ENCODE measurements at regions not wholly inside any gene's neighbourhood (a gene's known extent, or its start where the extent isn't known, plus 50 kb on each side); places are given as distances from the start of the nearest gene placed in this dataset.

GRCh38 chr12:131208425-131208824, 254.7 kb downstream of the ADGRD1 start:
- Histone ChIP-seq H3K9me3 (replicated peaks in 1 of 3) (no peaks in the 10 kb centered on the region), H3K36me3 (replicated peaks in 1 of 2) (no peaks in the 10 kb centered on the region), H3K4me3 (no peak overlapping the region), H3K4me1 (replicated peaks in 1 of 2) (no peaks in the 10 kb centered on the region), H3K27me3 (no peaks in the 10 kb centered on the region), H3K27ac (no peak overlapping the region)
- 32 to 73% (median 58%) methylated on average over 4 to 5 of the region's 5 CpGs for WGBS, 4 donors
- intact Hi-C loops (cut with DNase I): no loop called here
- TF ChIP-seq, protein P1, sequence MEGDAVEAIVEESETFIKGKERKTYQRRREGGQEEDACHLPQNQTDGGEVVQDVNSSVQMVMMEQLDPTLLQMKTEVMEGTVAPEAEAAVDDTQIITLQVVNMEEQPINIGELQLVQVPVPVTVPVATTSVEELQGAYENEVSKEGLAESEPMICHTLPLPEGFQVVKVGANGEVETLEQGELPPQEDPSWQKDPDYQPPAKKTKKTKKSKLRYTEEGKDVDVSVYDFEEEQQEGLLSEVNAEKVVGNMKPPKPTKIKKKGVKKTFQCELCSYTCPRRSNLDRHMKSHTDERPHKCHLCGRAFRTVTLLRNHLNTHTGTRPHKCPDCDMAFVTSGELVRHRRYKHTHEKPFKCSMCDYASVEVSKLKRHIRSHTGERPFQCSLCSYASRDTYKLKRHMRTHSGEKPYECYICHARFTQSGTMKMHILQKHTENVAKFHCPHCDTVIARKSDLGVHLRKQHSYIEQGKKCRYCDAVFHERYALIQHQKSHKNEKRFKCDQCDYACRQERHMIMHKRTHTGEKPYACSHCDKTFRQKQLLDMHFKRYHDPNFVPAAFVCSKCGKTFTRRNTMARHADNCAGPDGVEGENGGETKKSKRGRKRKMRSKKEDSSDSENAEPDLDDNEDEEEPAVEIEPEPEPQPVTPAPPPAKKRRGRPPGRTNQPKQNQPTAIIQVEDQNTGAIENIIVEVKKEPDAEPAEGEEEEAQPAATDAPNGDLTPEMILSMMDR (IDR thresholded peaks at IDR 0.05): no peak
- no peak for TF ChIP-seq POLR2A (IDR thresholded peaks at IDR 0.05)
- DNase-seq: peak in 2 of 7 donors; percentile 11 to 31

GRCh38 chr12:131209082-131210070, 255.7 kb downstream of the ADGRD1 start:
- 82 to 91% (median 84%) methylated on average over 6 to 21 of the region's 21 CpGs for WGBS, 4 donors
- peak in 1 of 7 donors; percentile 8 for DNase-seq

DNA sequence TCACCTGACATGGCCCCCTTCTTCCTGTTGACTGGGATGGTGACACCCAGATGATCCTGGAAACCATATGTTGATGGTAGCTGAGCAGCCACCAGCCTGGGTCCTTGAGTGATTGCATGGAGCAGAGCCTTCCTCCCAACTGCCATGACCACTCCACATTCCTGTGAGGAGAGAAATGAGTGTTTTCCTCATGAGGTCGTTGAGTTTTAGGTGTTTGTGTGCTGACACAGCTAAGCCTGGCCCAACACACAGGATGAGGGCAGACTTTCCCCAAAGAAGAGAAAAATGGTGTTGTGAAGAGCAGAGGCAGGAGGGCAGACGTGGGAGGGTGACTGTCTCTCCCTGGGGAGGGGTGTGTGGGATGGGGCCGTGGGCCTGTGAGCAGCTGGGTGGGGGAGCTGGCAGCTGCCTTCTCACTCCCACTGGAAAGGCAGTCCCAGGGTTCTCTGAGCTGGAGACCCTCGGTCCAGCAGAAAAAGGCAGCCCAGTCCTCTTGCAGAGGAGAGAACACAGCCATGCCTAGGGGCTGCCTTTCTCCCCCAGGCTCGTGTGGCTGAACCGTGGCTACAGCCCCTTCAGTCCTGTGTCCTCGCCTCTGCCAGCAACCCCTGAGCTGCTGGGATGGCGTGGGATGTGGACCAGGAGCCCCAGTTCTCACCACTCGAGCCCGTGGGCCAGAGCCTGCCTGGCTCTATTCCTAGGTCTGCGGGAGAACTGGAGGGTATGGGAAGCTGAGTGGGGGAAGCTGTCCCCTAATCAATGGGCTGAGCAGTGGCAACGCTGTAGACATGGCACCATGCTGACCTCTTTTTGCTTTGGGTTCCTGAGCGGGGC, 257.0 kb downstream of the ADGRD1 start:
- Histone ChIP-seq H3K9me3 (replicated peaks in 1 of 3) (no peaks in the 10 kb centered on the region), H3K36me3 (replicated peaks in 1 of 2) (no peaks in the 10 kb centered on the region), H3K27me3 (no peaks in the 10 kb centered on the region), H3K27ac (no peak overlapping the region), H3K4me1 (replicated peaks in 1 of 2) (no peaks in the 10 kb centered on the region), H3K4me3 (no peak overlapping the region)
- TF ChIP-seq, protein P1 (IDR thresholded peaks at IDR 0.05): no peak
- TF ChIP-seq POLR2A (IDR thresholded peaks at IDR 0.05): no peak
- DNase-seq: peak in 2 of 7 donors; percentile 4 to 25
- 73 to 82% (median 79%) methylated on average over 6 to 13 of the region's 13 CpGs for WGBS, 4 donors
- intact Hi-C loops (cut with DNase I): no loop called here

More at GRCh38 chr12:131209082-131210070, 255.7 kb downstream of the ADGRD1 start:
- TF ChIP-seq, protein P1 (IDR thresholded peaks at IDR 0.05): no peak
- no peak for TF ChIP-seq POLR2A (IDR thresholded peaks at IDR 0.05)
- H3K9me3 ChIP-seq (replicated peaks in 1 of 3): no peaks in the 10 kb centered on the region
- no peak overlapping the region for H3K27ac ChIP-seq
- no peaks in the 10 kb centered on the region for H3K4me1 ChIP-seq (replicated peaks in 1 of 2)
- H3K27me3 ChIP-seq: no peaks in the 10 kb centered on the region
- intact Hi-C loops (cut with DNase I): no loop called here
- no peaks in the 10 kb centered on the region for H3K36me3 ChIP-seq (replicated peaks in 1 of 2)
- no peak overlapping the region for H3K4me3 ChIP-seq

- 76 to 83% (median 80%) methylated on average over 7 to 9 of the region's 9 CpGs for WGBS, 4 donors
- no peaks in the 10 kb centered on the region for H3K4me1 ChIP-seq (replicated peaks in 1 of 2)
- H3K4me3 ChIP-seq: no peak overlapping the region
- H3K27me3 ChIP-seq: no peaks in the 10 kb centered on the region
- intact Hi-C loops (cut with DNase I): no loop called here
- no peaks in the 10 kb centered on the region for H3K36me3 ChIP-seq (replicated peaks in 1 of 2)
- DNase-seq: no peak
- no peak overlapping the region for H3K27ac ChIP-seq
- H3K9me3 ChIP-seq (replicated peaks in 1 of 3): no peaks in the 10 kb centered on the region
- TF ChIP-seq, protein P1 (IDR thresholded peaks at IDR 0.05): no peak
- no peak for TF ChIP-seq POLR2A (IDR thresholded peaks at IDR 0.05)
Observed at GRCh38 chr12:131211340-131211938, 257.7 kb downstream of the ADGRD1 start.

Data from adrenal gland (tissue), 9 donors.